Adrenal gland (tissue), 9 donors: ENCODE measurements at regions not wholly inside any gene's neighbourhood (a gene's known extent, or its start where the extent isn't known, plus 50 kb on each side); places are given as distances from the start of the nearest gene placed in this dataset.

Experiments
- DNase-seq, 7 donors: peaks; one replicate each; pipeline ENCODE4 v3.0.0-alpha.2; 2019 to 2020
- H3K27ac ChIP-seq, 5 donors: fragments of 200-600 bp; sonication (generic) in 4 of 5; 1 replicate in 3 of 5; 2 replicates in 2 of 5; pipeline versions ENCODE4 v1.5.1 to v1.8.0; 2016 to 2020; ENCODE audit warnings: mild to moderate bottlenecking in 1 of 5
- H3K27me3 ChIP-seq: fragments of 200-600 bp; 2 replicates; pipeline ENCODE4 v1.8.0; 2021
- H3K36me3 ChIP-seq, 2 donors: fragments of 200-600 bp; replicated peaks in 1 of 2; 1 replicate in 1 of 2; 2 replicates in 1 of 2; pipeline versions ENCODE4 v1.5.1 to v1.8.0; 2018 to 2022
- H3K4me1 ChIP-seq, 2 donors: fragments of 200-600 bp; replicated peaks in 1 of 2; 1 replicate in 1 of 2; 2 replicates in 1 of 2; pipeline versions ENCODE4 v1.5.1 to v1.8.0; 2018 to 2021
- H3K4me3 ChIP-seq, 4 donors: fragments of 200-600 bp; sonication (generic) in 3 of 4; one replicate each; pipeline ENCODE4 v1.5.1; 2016 to 2018
- H3K9me3 ChIP-seq, 3 donors: fragments of 200-600 bp; sonication (generic) in 1 of 3; replicated peaks in 1 of 3; 1 replicate in 2 of 3; 2 replicates in 1 of 3; pipeline versions ENCODE4 v1.5.1 to v1.8.0; 2016 to 2021
- CTCF ChIP-seq, 6 experiments: fragments of 450-650 bp in 4 of 6; fragments of 200-600 bp in 2 of 6; sonication (generic) in 1 of 6; IDR thresholded peaks; 1 replicate in 5 of 6; 2 replicates in 1 of 6; pipeline versions ENCODE4 v1.5.1 to v1.8.0; 2016 to 2021; ENCODE audit warnings: antibody characterized with exemption in 6 of 6, mild to moderate bottlenecking in 2 of 6, moderate library complexity in 1 of 6
- POLR2A ChIP-seq, 2 donors: fragments of 450-650 bp; IDR thresholded peaks; one replicate each; pipeline ENCODE4 v1.6.1; 2017; ENCODE audit warnings: antibody characterized with exemption in 2 of 2, mild to moderate bottlenecking in 2 of 2, moderate library complexity in 1 of 2
- WGBS, 4 donors: extraction: QIAGEN DNeasy Blood & Tissue Kit in 2 of 4; methylation state at CpG; one replicate each; pipeline versions ENCODE4 v1.1.5 to v1.1.7; 2013 to 2017; 5-methylcytosine and 5-hydroxymethylcytosine counted together
- intact Hi-C, 2 donors: fragments of 100-400 bp; cut with DNase I; formaldehyde crosslinking; loops; one replicate each; pipeline versions ENCODE4 v1.14.1 to v1.15.0; 2022 to 2023
- donor health status: healthy with polysubstance abuse.
- donor health status: Bipolar disorder and iron deficiency.
- donor health status: DM: yes; HTN: yes; CAD: no.
- donor health status: DM: no; HTN: no; CAD: no.
- donor health status: DM: no; HTN: no; CAD: no.

DNA sequence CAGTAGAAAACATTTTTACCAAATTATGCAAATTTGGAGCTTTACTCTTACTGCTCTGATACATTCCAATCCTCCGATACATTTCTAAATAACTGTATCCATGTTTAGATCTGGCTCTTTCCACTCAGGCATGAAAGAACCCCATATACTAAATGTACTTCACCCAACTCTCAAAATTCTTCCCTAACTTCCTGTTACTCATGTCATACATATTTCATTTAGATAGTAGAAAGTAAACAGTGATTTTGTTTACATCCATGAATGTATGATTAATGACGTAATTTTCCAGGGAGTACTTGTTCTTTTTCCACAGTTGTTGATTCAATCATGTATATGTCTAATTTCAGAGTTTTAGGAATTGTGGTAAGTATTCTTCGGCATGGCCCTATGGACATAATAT lies 1426.5 kb upstream of the C9orf72 start:
- Histone ChIP-seq H3K9me3 (no peaks in the 10 kb centered on the region), H3K4me1 (no peaks in the 10 kb centered on the region), H3K36me3 (no peaks in the 10 kb centered on the region), H3K4me3 (no peak overlapping the region), H3K27ac (no peak overlapping the region), H3K27me3 (no peaks in the 10 kb centered on the region)
- intact Hi-C loops: no loop called here
- DNase-seq: no peak
- 68 to 74% (median 72%) methylated on average over 3 of the region's 3 CpGs for WGBS, 4 donors
- TF ChIP-seq CTCF (IDR thresholded peaks at IDR 0.05) (no peak), POLR2A (IDR thresholded peaks at IDR 0.05) (no peak)

GRCh38 chr9:29001006-29001405 lies 1427.7 kb upstream of the C9orf72 start:
- H3K27ac ChIP-seq: no peak overlapping the region
- no peaks in the 10 kb centered on the region for H3K9me3 ChIP-seq
- TF ChIP-seq POLR2A (IDR thresholded peaks at IDR 0.05) (no peak), CTCF (IDR thresholded peaks at IDR 0.05) (no peak)
- no peaks in the 10 kb centered on the region for H3K36me3 ChIP-seq
- no peaks in the 10 kb centered on the region for H3K4me1 ChIP-seq
- intact Hi-C loops: no loop called here
- no peak overlapping the region for H3K4me3 ChIP-seq
- H3K27me3 ChIP-seq: no peaks in the 10 kb centered on the region
- 49 to 57% (median 52%) methylated on average over 3 of the region's 3 CpGs for whole genome bisulfite sequencing, 4 donors
- DNase-seq: no peak

GRCh38 chr9:29004988-29005387 lies 1431.7 kb upstream of the C9orf72 start:
- WGBS, 4 donors: 23 to 43% (median 29%) methylated on average over 1 of the region's 1 CpG
- Histone ChIP-seq H3K4me3 (no peak overlapping the region), H3K36me3 (no peaks in the 10 kb centered on the region), H3K27me3 (no peaks in the 10 kb centered on the region), H3K9me3 (no peaks in the 10 kb centered on the region), H3K4me1 (no peaks in the 10 kb centered on the region), H3K27ac (no peak overlapping the region)
- intact Hi-C loops: no loop called here
- no peak for DNase-seq
- TF ChIP-seq CTCF (IDR thresholded peaks at IDR 0.05): no peak
- no peak for TF ChIP-seq POLR2A (IDR thresholded peaks at IDR 0.05)

- Histone ChIP-seq H3K27me3 (no peaks in the 10 kb centered on the region), H3K4me3 (no peak overlapping the region), H3K9me3 (no peaks in the 10 kb centered on the region), H3K27ac (no peak overlapping the region), H3K36me3 (no peaks in the 10 kb centered on the region), H3K4me1 (no peaks in the 10 kb centered on the region)
- 41 to 59% (median 48%) methylated on average over 4 of the region's 4 CpGs for WGBS, 4 donors
- no peak for DNase-seq
- TF ChIP-seq CTCF (IDR thresholded peaks at IDR 0.05): no peak
- TF ChIP-seq POLR2A (IDR thresholded peaks at IDR 0.05): no peak
- intact Hi-C loops: no loop called here
Measured at GRCh38 chr9:29006628-29007027, 1433.3 kb upstream of the C9orf72 start.
